NCI-H2171 treated with DMSO at 0.1 percent for 48 hours (cell line): ENCODE measurements at regions not wholly inside any gene's neighbourhood (a gene's known extent, or its start where the extent isn't known, plus 50 kb on each side); places are given as distances from the start of the nearest gene placed in this dataset.

Source experiments
- DNase-seq: peaks from one replicate; lab custom pipeline; 2025; lab: John Stamatoyannopoulos, UW

GRCh38 chr5:77157732-77158532 is 52.5 kb upstream of the PDE8B start:
- no peak for DNase-seq

GRCh38 chr5:77156379-77156778 is 54.1 kb upstream of the PDE8B start:
- no peak for DNase-seq

GRCh38 chr5:77155179-77155785 is 55.2 kb upstream of the PDE8B start:
- DNase-seq: no peak

GRCh38 chr5:77152441-77152840 is 58.0 kb upstream of the PDE8B start:
- DNase-seq: no peak

GRCh38 chr5:77151501-77151900 is 59.0 kb upstream of the PDE8B start:
- no peak for DNase-seq

- DNase-seq: no peak
These were observed 59.8 kb upstream of the ZBED3 start for GRCh38 chr5:77146896-77147295.

GRCh38 chr5:77145666-77146065 is 58.6 kb upstream of the ZBED3 start:
- no peak for DNase-seq

GRCh38 chr5:77144837-77145139 is 57.7 kb upstream of the ZBED3 start:
- DNase-seq: no peak

- DNase-seq: peak; percentile 11
These were observed 57.1 kb upstream of the ZBED3 start for GRCh38 chr5:77143998-77144836.

GRCh38 chr5:77140350-77140749 is 53.3 kb upstream of the ZBED3 start:
- no peak for DNase-seq

- peak; percentile 73 for DNase-seq
These were observed 51.9 kb upstream of the ZBED3 start for GRCh38 chr5:77139001-77139400.
